HCT116 (cell line): ENCODE measurements at regions not wholly inside any gene's neighbourhood (a gene's known extent, or its start where the extent isn't known, plus 50 kb on each side); places are given as distances from the start of the nearest gene placed in this dataset.

ENCODE experiments used
- CTCF ChIP-seq, 3 experiments: fragments of 200-600 bp in 1 of 3; sonication (generic) in 1 of 3; IDR thresholded peaks in 2 of 3; conservative IDR thresholded peaks in 1 of 3; 2 replicates each; pipeline ENCODE4 v1.5.1; 2012 to 2017; ENCODE audit warnings: low read depth in 2 of 3, low read length in 2 of 3, antibody characterized with exemption in 1 of 3, borderline replicate concordance in 1 of 3, control low read depth in 1 of 3, mild to moderate bottlenecking in 1 of 3, mixed read lengths in 1 of 3, mixed run types in 1 of 3, moderate library complexity in 1 of 3; ENCODE audit not compliant: insufficient read depth in 1 of 3
- EZH2phosphoT487 ChIP-seq: fragments of 200-600 bp; IDR thresholded peaks from 2 replicates; pipeline ENCODE4 v1.6.1; 2018; ENCODE audit warnings: antibody characterized with exemption, borderline replicate concordance
- POLR2A ChIP-seq: IDR thresholded peaks from 2 replicates; pipeline ENCODE4 v1.7.0; 2011; ENCODE audit warnings: borderline replicate concordance; ENCODE audit not compliant: insufficient read depth, insufficient read length; ENCODE audit errors: extremely low read depth
- SRF ChIP-seq: IDR thresholded peaks from 2 replicates; pipeline ENCODE4 v1.6.1; 2012; ENCODE audit warnings: low read depth
- TF ChIP-seq, protein P1 (sequence below): IDR thresholded peaks from 2 replicates; pipeline ENCODE4 v1.6.1; 2011; ENCODE audit warnings: mild to moderate bottlenecking, low read length, moderate library complexity; ENCODE audit not compliant: insufficient replicate concordance; ENCODE audit errors: extremely low read depth

DNA sequence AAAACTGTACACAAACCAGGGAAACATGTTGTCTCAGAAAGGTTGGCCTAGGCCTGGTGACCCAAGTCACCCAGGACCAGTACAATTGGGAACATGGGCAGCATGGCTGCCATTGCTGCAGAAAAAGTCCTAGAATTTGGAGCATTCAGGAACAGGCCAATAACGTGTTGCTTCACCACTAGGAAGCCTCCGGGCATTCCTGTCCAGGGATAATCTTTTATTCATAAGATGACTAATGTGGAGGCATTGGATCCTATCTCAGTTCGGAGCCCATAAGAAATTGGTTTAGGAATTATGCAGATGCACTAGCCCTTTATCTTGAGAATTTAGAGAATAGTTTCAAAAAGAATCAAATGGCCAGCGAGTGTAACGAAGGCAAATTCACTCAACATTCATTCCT is 242.8 kb upstream of the NDST4 start:
- TF ChIP-seq CTCF (IDR thresholded peaks at IDR 0.05 in 2 of 3, conservative IDR thresholded peaks at IDR 0.05 in 1 of 3; ENCODE audit: borderline replicate concordance in 1 of 3, insufficient read depth in 1 of 3, low read depth in 2 of 3, low read length in 2 of 3) (no peak), POLR2A (no peak), SRF (no peak), EZH2phosphoT487 (no peak)
- TF ChIP-seq, protein P1, sequence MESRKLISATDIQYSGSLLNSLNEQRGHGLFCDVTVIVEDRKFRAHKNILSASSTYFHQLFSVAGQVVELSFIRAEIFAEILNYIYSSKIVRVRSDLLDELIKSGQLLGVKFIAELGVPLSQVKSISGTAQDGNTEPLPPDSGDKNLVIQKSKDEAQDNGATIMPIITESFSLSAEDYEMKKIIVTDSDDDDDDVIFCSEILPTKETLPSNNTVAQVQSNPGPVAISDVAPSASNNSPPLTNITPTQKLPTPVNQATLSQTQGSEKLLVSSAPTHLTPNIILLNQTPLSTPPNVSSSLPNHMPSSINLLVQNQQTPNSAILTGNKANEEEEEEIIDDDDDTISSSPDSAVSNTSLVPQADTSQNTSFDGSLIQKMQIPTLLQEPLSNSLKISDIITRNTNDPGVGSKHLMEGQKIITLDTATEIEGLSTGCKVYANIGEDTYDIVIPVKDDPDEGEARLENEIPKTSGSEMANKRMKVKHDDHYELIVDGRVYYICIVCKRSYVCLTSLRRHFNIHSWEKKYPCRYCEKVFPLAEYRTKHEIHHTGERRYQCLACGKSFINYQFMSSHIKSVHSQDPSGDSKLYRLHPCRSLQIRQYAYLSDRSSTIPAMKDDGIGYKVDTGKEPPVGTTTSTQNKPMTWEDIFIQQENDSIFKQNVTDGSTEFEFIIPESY = no peak
